Gastroesophageal sphincter (tissue), 4 donors: ENCODE measurements at regions not wholly inside any gene's neighbourhood (a gene's known extent, or its start where the extent isn't known, plus 50 kb on each side); places are given as distances from the start of the nearest gene placed in this dataset.

Source experiments
- ATAC-seq: fragments of 150-250 bp; one replicate; pipeline ENCODE4 v1.9.1; 2016; ENCODE audit warnings: mild to moderate bottlenecking, moderate library complexity
- H3K27ac ChIP-seq, 4 donors: fragments of 200-600 bp; sonication (generic) in 3 of 4; 1 replicate in 3 of 4; 2 replicates in 1 of 4; pipeline ENCODE4 v1.5.1; 2016 to 2019
- H3K27me3 ChIP-seq: fragments of 200-600 bp; sonication (generic); one replicate; pipeline ENCODE4 v1.5.1; 2019
- H3K36me3 ChIP-seq, 2 donors: fragments of 200-600 bp; sonication (generic); one replicate each; pipeline ENCODE4 v1.5.1; 2019; ENCODE audit warnings: control low read depth in 1 of 2
- H3K4me1 ChIP-seq, 3 donors: fragments of 200-600 bp; sonication (generic); 1 replicate in 2 of 3; 2 replicates in 1 of 3; pipeline ENCODE4 v1.5.1; 2016 to 2019; ENCODE audit warnings: control low read depth in 2 of 3
- H3K4me3 ChIP-seq, 2 donors: fragments of 200-600 bp; sonication (generic); one replicate each; pipeline ENCODE4 v1.5.1; 2019; ENCODE audit warnings: mild to moderate bottlenecking in 1 of 2, moderate library complexity in 1 of 2
- H3K9me3 ChIP-seq, 3 donors: fragments of 200-600 bp; sonication (generic); one replicate each; pipeline ENCODE4 v1.5.1; 2017 to 2019; ENCODE audit warnings: control low read depth in 2 of 3
- CTCF ChIP-seq, 4 experiments: fragments of 200-600 bp in 2 of 4; fragments of 450-650 bp in 2 of 4; sonication (generic) in 1 of 4; IDR thresholded peaks; one replicate each; pipeline ENCODE4 v1.5.1; 2017 to 2019; ENCODE audit warnings: antibody characterized with exemption in 4 of 4, mild to moderate bottlenecking in 2 of 4, moderate library complexity in 2 of 4
- EP300 ChIP-seq: sonication (generic); formaldehyde crosslinking; IDR thresholded peaks from one replicate; pipeline ENCODE4 v1.6.1; 2017; ENCODE audit warnings: antibody characterized with exemption, mild to moderate bottlenecking
- POLR2A ChIP-seq, 2 donors: fragments of 450-650 bp; IDR thresholded peaks; one replicate each; pipeline ENCODE4 v1.6.1; 2017; ENCODE audit warnings: antibody characterized with exemption in 2 of 2, mild to moderate bottlenecking in 2 of 2, moderate library complexity in 1 of 2
- POLR2AphosphoS5 ChIP-seq: sonication (generic); formaldehyde crosslinking; IDR thresholded peaks from one replicate; pipeline ENCODE4 v1.6.1; 2017; ENCODE audit warnings: antibody characterized with exemption
- WGBS, 2 donors: methylation state at CpG; one replicate each; pipeline ENCODE4 v1.1.5; 2018; ENCODE audit warnings: low coverage in 1 of 2; 5-methylcytosine and 5-hydroxymethylcytosine counted together

GRCh38 chr22:47659467-47660223, 897.2 kb downstream of the TBC1D22A start:
- no peak for TF ChIP-seq POLR2A (IDR thresholded peaks at IDR 0.05)
- TF ChIP-seq CTCF (IDR thresholded peaks at IDR 0.05) = no peak
- TF ChIP-seq EP300 = no peak
- no peak for TF ChIP-seq POLR2AphosphoS5
- ATAC-seq = no peak
- no peak overlapping the region for H3K27ac ChIP-seq
- H3K9me3 ChIP-seq = peaks cover 0 to 15% (median 0%) of the 10 kb centered on the region in 3 donors
- no peak overlapping the region for H3K4me3 ChIP-seq
- no peaks in the 10 kb centered on the region for H3K4me1 ChIP-seq
- peaks cover 25% of the 10 kb centered on the region for H3K27me3 ChIP-seq
- no peaks in the 10 kb centered on the region for H3K36me3 ChIP-seq
- 39 to 88% methylated on average over 1 to 2 of the region's 3 CpGs for WGBS, 2 donors

- H3K4me1 ChIP-seq = no peaks in the 10 kb centered on the region
- no peak overlapping the region for H3K4me3 ChIP-seq
- no peak for ATAC-seq
- peaks cover 0 to 4% (median 0%) of the 10 kb centered on the region in 3 donors for H3K9me3 ChIP-seq
- 93% methylated on average over 3 of the region's 5 CpGs; no CpG with 5 or more reads in 1 of the 2 donors for WGBS, 2 donors
- H3K27ac ChIP-seq = no peak overlapping the region
- peaks cover 21% of the 10 kb centered on the region for H3K27me3 ChIP-seq
- no peaks in the 10 kb centered on the region for H3K36me3 ChIP-seq
- TF ChIP-seq POLR2AphosphoS5 = no peak
- TF ChIP-seq EP300 = no peak
- TF ChIP-seq POLR2A (IDR thresholded peaks at IDR 0.05) = no peak
- TF ChIP-seq CTCF (IDR thresholded peaks at IDR 0.05) = no peak
Measured at GRCh38 chr22:47658182-47658581, 895.7 kb downstream of the TBC1D22A start.

GRCh38 chr22:47657224-47657623, 894.8 kb downstream of the TBC1D22A start:
- Histone ChIP-seq H3K27ac (no peak overlapping the region), H3K36me3 (no peaks in the 10 kb centered on the region), H3K4me3 (no peak overlapping the region), H3K27me3 (peaks cover 15% of the 10 kb centered on the region), H3K4me1 (no peaks in the 10 kb centered on the region), H3K9me3 (no peaks in the 10 kb centered on the region)
- TF ChIP-seq POLR2AphosphoS5 (no peak), EP300 (no peak), CTCF (IDR thresholded peaks at IDR 0.05) (no peak), POLR2A (IDR thresholded peaks at IDR 0.05) (no peak)
- no peak for ATAC-seq
- 60 to 80% methylated on average over 1 of the region's 6 CpGs for WGBS, 2 donors

GRCh38 chr22:47656806-47657205, 894.4 kb downstream of the TBC1D22A start:
- WGBS, 2 donors = 58 to 100% methylated on average over 1 to 2 of the region's 8 CpGs
- no peak for TF ChIP-seq POLR2AphosphoS5
- no peaks in the 10 kb centered on the region for H3K4me1 ChIP-seq
- peaks cover 15% of the 10 kb centered on the region for H3K27me3 ChIP-seq
- H3K36me3 ChIP-seq = no peaks in the 10 kb centered on the region
- no peaks in the 10 kb centered on the region for H3K9me3 ChIP-seq
- H3K27ac ChIP-seq = no peak overlapping the region
- ATAC-seq = no peak
- no peak overlapping the region for H3K4me3 ChIP-seq

GRCh38 chr22:47655930-47656329, 893.5 kb downstream of the TBC1D22A start:
- Histone ChIP-seq H3K27ac (no peak overlapping the region), H3K4me3 (no peak overlapping the region), H3K27me3 (peaks cover 9% of the 10 kb centered on the region), H3K36me3 (no peaks in the 10 kb centered on the region), H3K9me3 (no peaks in the 10 kb centered on the region), H3K4me1 (no peaks in the 10 kb centered on the region)
- WGBS, 2 donors = 62 to 67% methylated on average over 3 of the region's 3 CpGs
- ATAC-seq = no peak
- TF ChIP-seq CTCF (IDR thresholded peaks at IDR 0.05) (no peak), POLR2AphosphoS5 (no peak), EP300 (no peak), POLR2A (IDR thresholded peaks at IDR 0.05) (no peak)
